GM04503 (cell line): ENCODE measurements at regions not wholly inside any gene's neighbourhood (a gene's known extent, or its start where the extent isn't known, plus 50 kb on each side); places are given as distances from the start of the nearest gene placed in this dataset.
"Not testable (repeated sequence)": the region's sequence is repeated elsewhere in the genome, so short reads cannot be mapped to it uniquely, and the experiment has no call there.

ENCODE experiments used
- DNase-seq: peaks from one replicate; pipeline ENCODE4 v3.0.0-alpha.2; 2012; ENCODE audit warnings: low read depth

DNA sequence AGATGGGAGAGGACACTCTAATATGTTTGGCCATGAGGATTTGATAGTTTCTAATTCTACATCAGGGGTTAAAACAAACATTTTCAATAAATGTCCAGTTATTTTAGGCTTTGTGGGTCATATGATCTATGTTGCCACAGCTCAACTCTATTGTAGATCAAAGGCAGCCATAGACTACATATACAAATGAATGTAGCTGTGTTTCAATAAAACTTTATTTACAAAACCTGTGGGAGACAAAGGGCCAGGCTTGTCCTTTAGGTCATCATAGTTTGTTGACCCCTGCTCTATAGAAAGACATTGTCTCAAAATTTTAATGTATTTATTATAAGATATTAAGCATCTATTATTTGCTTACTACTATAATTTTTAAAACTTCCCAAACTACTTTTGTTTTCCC is 325.4 kb upstream of the MEF2C start:
- DNase-seq: no peak

- no peak for DNase-seq
Measured at GRCh38 chr5:89204756-89205155, 321.8 kb upstream of the MEF2C start.

GRCh38 chr5:89203611-89204010 is 320.6 kb upstream of the MEF2C start:
- no peak for DNase-seq

- DNase-seq: no peak
Measured at GRCh38 chr5:89200899-89201298, 317.9 kb upstream of the MEF2C start.

GRCh38 chr5:89199306-89199705 is 316.3 kb upstream of the MEF2C start:
- DNase-seq: no peak

DNA sequence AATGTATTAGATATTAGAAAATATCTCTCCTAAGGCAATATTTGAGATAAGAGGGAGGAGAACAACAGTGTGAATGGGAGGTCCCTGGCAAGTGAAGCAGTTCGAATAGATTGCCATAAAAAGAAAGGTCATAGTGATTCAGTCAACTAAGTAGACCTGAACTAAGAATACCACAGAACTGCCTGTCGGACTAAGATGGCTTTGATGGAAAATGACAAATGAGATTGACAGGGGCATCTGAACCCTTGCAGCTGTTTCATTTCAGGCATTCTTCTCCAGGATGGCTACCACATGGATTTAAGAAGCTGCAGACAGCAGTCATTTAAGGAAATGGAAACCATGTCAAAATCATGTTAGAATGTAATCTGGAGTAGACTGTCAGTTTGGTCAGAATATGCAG is 308.4 kb upstream of the MEF2C start:
- DNase-seq: no peak

DNA sequence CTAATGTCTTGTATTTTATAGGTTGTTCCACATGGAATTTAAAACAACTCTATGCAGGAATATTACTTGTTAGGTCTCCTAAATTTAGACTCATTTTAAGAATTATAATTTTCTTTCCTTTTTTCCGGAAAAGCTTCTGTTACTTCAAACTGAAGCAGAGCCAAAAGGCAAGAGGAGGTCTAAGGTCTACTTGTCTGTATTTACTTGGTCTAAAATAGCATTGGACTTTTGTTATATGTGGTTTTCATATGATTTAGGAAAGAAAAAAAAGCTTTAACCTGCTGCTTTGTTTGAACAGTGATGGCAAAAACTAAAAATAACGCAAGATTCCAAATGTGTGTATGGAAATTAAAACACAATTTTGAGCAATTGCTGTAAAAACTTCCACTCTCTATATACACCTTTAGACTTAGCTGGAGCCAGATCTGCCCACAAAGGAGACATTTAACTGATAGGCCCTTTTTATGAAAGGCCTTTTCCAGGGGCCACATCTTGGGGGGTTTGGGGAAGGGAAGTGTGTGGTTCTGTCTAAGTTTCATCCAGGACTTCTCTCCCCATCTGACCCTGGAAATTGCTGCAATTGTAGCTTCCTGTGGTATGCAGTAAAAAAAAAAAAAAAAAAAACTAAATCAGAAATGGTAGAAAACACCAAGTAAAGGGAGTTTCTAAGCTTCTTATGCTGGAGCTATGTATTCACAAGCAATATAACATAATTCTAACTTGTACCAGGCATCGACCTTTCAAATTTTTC is 307.7 kb upstream of the MEF2C start:
- DNase-seq: no peak

DNA sequence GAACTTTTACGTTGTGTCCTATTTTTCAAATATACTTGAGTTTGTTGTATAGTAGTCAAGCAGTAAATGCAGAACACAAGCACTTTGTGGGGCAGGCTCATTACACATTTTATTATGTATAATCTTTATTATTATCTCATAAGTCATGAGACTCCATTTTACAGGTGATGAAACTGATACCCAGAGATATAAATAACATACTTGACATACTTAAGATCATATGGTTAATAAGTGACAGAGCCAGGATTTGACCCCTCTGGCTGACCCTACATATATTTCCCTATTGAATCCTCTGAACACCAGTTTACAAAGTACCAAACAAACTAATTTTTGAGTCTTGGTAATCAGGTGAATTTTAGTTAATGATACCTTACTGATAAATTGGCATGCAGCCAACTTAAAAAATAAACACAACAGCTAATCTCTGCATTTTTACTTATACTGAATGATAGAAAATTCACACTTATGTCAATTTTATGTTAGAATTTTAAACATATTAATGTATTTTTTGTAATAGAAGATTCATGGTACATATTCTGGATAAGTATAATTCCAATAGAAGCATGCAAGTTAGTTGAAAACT is 305.0 kb upstream of the MEF2C start:
- DNase-seq: no peak

GRCh38 chr5:89187268-89187667 is 304.3 kb upstream of the MEF2C start:
- DNase-seq: no peak

DNA sequence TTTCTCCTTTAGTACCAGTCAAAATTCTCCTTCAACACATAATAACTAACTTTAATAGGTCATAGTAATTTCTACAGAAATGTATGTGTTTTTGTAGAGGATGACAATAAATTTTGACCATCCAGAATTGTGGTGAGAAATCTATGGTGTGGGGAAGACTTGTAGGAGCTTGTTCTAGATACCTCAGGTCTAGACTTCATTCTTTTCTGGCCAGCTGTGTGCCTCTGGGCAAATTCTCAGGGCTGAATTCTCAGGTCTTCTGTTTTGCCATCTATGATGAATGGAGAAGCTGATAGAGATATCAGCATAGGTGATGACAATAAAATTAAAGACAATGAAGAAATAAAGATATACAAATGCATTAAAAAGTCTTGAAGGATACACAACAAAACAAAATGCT is 298.6 kb upstream of the MEF2C start:
- DNase-seq: no peak

DNA sequence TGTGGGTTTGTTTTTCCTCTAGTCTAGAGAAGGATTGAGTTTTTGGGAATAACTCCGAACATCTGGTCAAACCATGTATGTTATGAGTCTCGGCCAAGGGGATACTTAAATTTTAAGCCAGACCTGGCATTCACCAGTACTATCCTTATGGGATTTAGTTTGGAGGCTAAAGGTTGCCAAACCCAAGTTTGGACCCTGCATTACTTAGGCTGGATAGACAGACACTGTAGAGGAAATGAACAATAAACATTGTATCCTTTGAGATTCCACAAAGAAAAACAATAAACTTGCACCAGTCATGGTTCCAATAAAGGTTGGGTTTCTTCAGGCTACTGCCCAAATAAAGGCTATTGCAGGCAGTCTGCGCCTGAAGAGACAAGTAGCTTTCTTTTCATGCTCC is 296.7 kb upstream of the MEF2C start:
- DNase-seq: no peak

- no peak for DNase-seq
Measured at GRCh38 chr5:89178541-89178940, 295.6 kb upstream of the MEF2C start.

- DNase-seq: no peak
Measured at GRCh38 chr5:89173528-89173927, 290.5 kb upstream of the MEF2C start.

DNA sequence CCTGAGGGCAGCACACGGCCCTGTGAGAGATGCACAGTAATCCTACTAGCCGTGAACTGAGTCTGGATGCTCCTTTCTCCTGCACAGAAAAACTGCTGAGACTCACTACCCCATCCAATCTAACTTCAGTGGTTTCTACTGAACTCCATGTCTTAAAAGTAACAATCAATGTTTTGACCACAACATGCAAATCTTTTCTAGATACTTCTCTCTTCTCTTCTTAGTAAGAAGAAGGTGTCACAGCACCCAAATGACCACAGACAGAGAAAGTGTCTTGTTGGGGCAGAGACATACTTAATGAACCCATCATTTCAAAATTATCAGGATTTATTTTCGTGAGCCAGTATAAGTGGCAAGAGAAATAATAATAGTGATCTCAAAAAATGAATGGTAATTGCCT is 285.8 kb upstream of the MEF2C start:
- no peak for DNase-seq

- not testable (repeated sequence) for DNase-seq
Measured at GRCh38 chr5:89164703-89165102, 281.7 kb upstream of the MEF2C start.

DNA sequence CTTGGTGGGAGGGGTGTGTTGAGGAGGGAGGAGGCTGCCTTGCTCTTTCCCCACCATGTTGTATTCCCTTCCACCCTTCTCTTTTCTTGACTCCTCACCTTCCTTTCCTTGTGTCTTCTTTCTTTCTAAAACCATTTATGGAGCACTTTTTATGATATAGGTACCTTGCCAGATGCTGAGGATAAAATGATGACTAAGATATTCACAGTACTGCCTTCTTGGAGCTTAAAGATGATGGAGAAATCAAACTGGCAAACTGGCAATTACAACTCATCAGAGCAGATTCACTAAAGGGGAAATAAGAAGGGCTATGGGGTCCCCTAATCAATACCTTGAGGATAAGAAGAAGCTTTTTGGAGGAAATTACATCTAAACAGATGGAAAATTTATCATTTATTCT is 273.2 kb upstream of the MEF2C start:
- no peak for DNase-seq

DNA sequence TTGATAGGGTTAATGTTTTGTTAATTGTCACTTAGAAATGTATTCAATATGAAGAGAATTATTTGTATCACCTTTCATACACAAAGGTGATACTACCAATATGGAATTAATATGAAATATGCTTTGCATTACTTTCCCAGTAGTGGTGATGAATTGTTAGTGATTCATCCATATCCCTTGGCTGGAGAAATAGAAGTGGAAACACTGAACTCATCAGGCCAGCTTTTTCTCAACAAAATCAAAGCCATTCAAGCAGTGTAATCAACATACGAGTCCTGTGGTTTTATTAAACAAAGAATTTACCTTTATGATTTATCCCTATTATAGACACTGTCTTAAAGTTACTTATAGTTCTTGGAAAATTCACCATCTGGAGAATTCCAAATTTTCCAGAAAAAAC is 264.0 kb upstream of the MEF2C start:
- no peak for DNase-seq

DNA sequence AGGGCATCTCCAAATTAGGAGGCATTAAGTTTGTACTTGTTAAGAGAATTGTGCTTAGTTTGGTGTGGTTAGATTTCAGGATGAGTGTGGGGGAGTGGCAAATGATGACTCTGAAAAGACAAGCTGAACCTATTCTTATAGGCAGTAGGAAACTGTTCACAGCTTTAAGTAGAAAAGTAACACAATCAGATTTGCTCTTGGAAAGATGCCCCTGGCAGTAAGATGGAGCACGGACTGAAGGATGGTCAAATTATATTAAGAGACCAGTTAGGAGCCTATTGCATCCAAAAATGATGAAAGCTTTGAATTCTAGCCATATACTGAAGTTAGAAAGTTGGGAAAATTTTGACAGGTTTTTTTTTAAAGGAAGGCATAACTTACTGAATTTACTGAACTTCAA is 254.2 kb upstream of the MEF2C start:
- DNase-seq: no peak

DNA sequence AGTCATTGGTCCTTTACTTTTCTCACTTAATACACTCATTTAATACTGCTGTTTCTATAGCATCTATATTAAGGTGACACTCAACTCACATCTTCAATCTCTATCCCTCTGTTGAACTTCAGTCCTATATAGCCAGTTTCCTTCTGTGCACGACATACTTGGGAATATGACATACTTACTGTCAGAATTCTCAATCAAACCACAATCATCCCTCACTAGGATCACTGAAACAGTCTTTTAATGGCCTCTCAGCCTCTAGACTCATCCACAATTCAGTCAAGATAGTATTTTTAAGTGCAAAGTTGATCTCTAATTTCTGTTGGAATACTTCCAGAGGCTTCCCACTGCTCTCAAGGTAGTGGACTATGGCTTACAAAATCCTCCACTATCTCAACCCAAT is 251.0 kb upstream of the MEF2C start:
- DNase-seq: no peak

GRCh38 chr5:89133129-89133528 is 250.1 kb upstream of the MEF2C start:
- DNase-seq: no peak

GRCh38 chr5:89130851-89131250 is 247.9 kb upstream of the MEF2C start:
- DNase-seq: no peak

GRCh38 chr5:89129941-89130340 is 247.0 kb upstream of the MEF2C start:
- no peak for DNase-seq

GRCh38 chr5:89128906-89129625 is 246.1 kb upstream of the MEF2C start:
- DNase-seq: no peak

- no peak for DNase-seq
Measured at GRCh38 chr5:89128092-89128491, 245.1 kb upstream of the MEF2C start.
